AG08395 (cell line): ENCODE measurements at regions not wholly inside any gene's neighbourhood (a gene's known extent, or its start where the extent isn't known, plus 50 kb on each side); places are given as distances from the start of the nearest gene placed in this dataset.
A peak's percentile ranks its signal among the peaks of the same experiment; 100 is the strongest.

ENCODE experiments used
- DNase-seq: peaks from one replicate; pipeline ENCODE4 v3.0.0; 2012; ENCODE audit warnings: mixed read lengths, low spot score

DNA sequence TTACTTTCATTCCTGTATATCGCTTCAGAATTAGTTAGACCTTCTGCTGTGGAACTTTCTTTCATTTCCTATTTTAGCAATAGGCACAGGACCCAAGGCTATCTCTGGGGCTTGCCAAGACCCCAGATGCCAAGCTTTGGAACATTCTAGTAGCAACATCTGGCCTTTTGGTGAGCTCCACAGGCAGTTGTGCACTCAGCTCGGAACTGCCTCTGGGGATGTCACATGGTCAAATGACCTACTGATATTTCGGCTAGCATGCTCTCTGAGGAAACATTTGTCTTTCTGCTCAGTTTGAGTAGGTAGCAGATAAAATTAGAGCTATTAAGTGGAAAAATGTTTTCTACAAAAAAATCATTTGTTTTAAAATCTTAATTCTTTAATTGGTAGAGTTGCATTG, 76.6 kb upstream of the ITGA4 start:
- no peak for DNase-seq

DNA sequence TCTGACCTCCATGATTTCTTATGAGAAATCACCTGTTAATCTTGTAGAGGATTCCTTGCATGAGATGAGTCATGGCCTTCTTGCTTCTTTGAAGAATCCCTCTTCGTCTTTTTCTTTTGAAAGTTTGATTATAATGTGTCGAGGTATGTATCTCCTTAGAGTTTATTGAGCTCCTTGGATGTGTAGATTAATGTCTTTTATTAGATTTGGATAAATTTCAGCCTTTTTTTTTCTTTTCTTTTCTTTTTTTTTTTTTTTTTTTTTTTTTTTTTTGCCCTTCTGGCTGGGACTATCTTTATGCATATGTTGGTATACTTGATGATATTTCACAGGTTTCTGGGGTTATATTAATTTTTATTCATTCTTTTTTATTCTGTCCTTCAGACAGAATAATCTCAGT, 72.3 kb upstream of the ITGA4 start:
- no peak for DNase-seq

GRCh38 chr2:181389524-181389923, 67.7 kb upstream of the ITGA4 start:
- DNase-seq, result no peak

GRCh38 chr2:181393472-181393871, 63.7 kb upstream of the ITGA4 start:
- peak; percentile 76 for DNase-seq

GRCh38 chr2:181394741-181395437, 62.3 kb upstream of the ITGA4 start:
- no peak for DNase-seq

GRCh38 chr2:181395851-181396250, 61.3 kb upstream of the ITGA4 start:
- no peak for DNase-seq

- peak; percentile 17 for DNase-seq
These were observed 60.7 kb upstream of the ITGA4 start for GRCh38 chr2:181396256-181397123.

- DNase-seq, result no peak
These were observed 59.9 kb upstream of the ITGA4 start for GRCh38 chr2:181397331-181397730.

GRCh38 chr2:181398000-181398399, 59.2 kb upstream of the ITGA4 start:
- DNase-seq, result no peak

DNA sequence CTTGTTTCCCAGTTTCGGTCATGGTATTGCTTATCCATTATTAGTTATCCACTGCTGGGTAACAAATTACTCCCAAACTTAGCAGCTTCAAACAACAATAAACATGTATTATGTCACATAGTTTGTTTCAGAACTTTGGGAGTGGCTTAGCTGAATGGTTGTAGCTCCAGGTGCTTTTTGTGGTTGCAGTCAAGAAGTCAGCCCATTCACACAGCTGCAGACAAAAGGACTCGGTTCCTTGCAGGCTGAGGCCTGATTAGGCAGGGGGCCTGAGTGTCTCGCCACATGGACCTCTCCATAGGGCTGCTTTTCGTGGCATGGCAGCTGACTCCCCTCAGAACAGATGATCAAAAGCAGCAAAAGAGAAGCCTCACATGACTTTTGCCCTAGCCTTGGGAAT, 58.2 kb upstream of the ITGA4 start:
- DNase-seq, result no peak

GRCh38 chr2:181404472-181404871, 52.7 kb upstream of the ITGA4 start:
- no peak for DNase-seq

GRCh38 chr2:181407171-181407570, 50.0 kb upstream of the ITGA4 start:
- no peak for DNase-seq
